IMR-90 (cell line): ENCODE measurements at regions not wholly inside any gene's neighbourhood (a gene's known extent, or its start where the extent isn't known, plus 50 kb on each side); places are given as distances from the start of the nearest gene placed in this dataset.

ENCODE experiments used
- ATAC-seq: fragments of 200-7000 bp; cut with Tn5 transposase; 2 replicates; pipeline ENCODE4 v1.9.1; 2020; ENCODE audit warnings: low read depth, mild to moderate bottlenecking, moderate library complexity
- BruUV-seq: library from RNA; stranded (reverse); fragments of 400-500 nt; replicated peaks from 2 replicates; lab custom pipeline; 2021; lab: Mats Ljungman, UMichigan
- CTCF ChIA-PET: fragments of 300-600 bp; formaldehyde crosslinking; extraction: SDS; loops from one replicate; lab custom pipeline; 2021; ENCODE audit warnings: antibody characterized with exemption; lab: Yijun Ruan, JAX
- POLR2A ChIA-PET: fragments of 300-600 bp; sonication (Branson Sonifier 250); formaldehyde crosslinking; loops from one replicate; lab custom pipeline; 2022; ENCODE audit warnings: antibody characterized with exemption; ENCODE audit not compliant: unreplicated experiment; lab: Charles Lee
- DNase-seq: peaks from one replicate; pipeline ENCODE4 v3.0.0; 2013
- H2AFZ ChIP-seq: replicated peaks from 2 replicates; pipeline ENCODE3; 2013; ENCODE audit warnings: low read length, mild to moderate bottlenecking; ENCODE audit not compliant: poor library complexity
- H2AK5ac ChIP-seq: 2 replicates; pipeline ENCODE4 v1.6.1; 2013; ENCODE audit warnings: low read depth, low read length, inconsistent platforms
- H2AK9ac ChIP-seq: replicated peaks from 2 replicates; pipeline ENCODE3; 2013; ENCODE audit warnings: mild to moderate bottlenecking, low read depth, low read length, moderate library complexity; ENCODE audit not compliant: poor library complexity
- H2BK120ac ChIP-seq: 2 replicates; pipeline ENCODE4 v1.6.1; 2013; ENCODE audit warnings: low read depth, low read length, inconsistent platforms
- H2BK15ac ChIP-seq: 3 replicates; pipeline ENCODE4 v1.6.1; 2013; ENCODE audit warnings: low read depth, low read length, inconsistent platforms
- H2BK20ac ChIP-seq: 2 replicates; pipeline ENCODE4 v1.6.1; 2013; ENCODE audit warnings: low read depth, mild to moderate bottlenecking, inconsistent platforms, low read length, moderate library complexity
- H2BK5ac ChIP-seq: 2 replicates; pipeline ENCODE4 v1.6.1; 2013; ENCODE audit warnings: mild to moderate bottlenecking, low read depth, low read length, inconsistent platforms; ENCODE audit not compliant: poor library complexity, severe bottlenecking
- H3K14ac ChIP-seq: replicated peaks from 2 replicates; pipeline ENCODE4 v1.6.1; 2013; ENCODE audit warnings: low read depth, low read length, inconsistent platforms
- H3K18ac ChIP-seq: 2 replicates; pipeline ENCODE4 v1.6.1; 2013; ENCODE audit warnings: low read depth, low read length, control low read depth
- H3K23ac ChIP-seq: 2 replicates; pipeline ENCODE4 v1.6.1; 2013; ENCODE audit warnings: low read depth, low read length, inconsistent platforms
- H3K27ac ChIP-seq: 2 replicates; pipeline ENCODE4 v1.5.1; 2013; ENCODE audit warnings: mild to moderate bottlenecking, control low read depth, low read length; ENCODE audit not compliant: insufficient read depth
- H3K27me3 ChIP-seq: 2 replicates; pipeline ENCODE4 v1.6.1; 2013; ENCODE audit warnings: low read length; ENCODE audit not compliant: control insufficient read depth, insufficient read depth
- H3K36me3 ChIP-seq: 2 replicates; pipeline ENCODE4 v1.6.1; 2013; ENCODE audit warnings: low read length, mixed read lengths; ENCODE audit not compliant: control insufficient read depth, insufficient read depth
- H3K4ac ChIP-seq: 2 replicates; pipeline ENCODE4 v1.6.1; 2013; ENCODE audit warnings: low read depth, low read length, inconsistent platforms
- H3K4me1 ChIP-seq: 2 replicates; pipeline ENCODE4 v1.6.1; 2013; ENCODE audit warnings: low read length, mixed read lengths; ENCODE audit not compliant: control insufficient read depth, insufficient read depth
- H3K4me2 ChIP-seq: 2 replicates; pipeline ENCODE4 v1.6.1; 2013; ENCODE audit warnings: low read depth, mild to moderate bottlenecking, control low read depth, low read length, moderate library complexity
- H3K4me3 ChIP-seq: 2 replicates; pipeline ENCODE4 v1.5.1; 2013; ENCODE audit warnings: low read depth, mild to moderate bottlenecking, control low read depth, low read length, moderate library complexity; ENCODE audit not compliant: insufficient read depth
- H3K56ac ChIP-seq: 2 replicates; pipeline ENCODE4 v1.6.1; 2013; ENCODE audit warnings: low read length, inconsistent platforms; ENCODE audit not compliant: insufficient read depth; ENCODE audit errors: extremely low read depth
- H3K79me1 ChIP-seq, 2 experiments: 2 replicates each; pipeline ENCODE4 v1.6.1; 2013; ENCODE audit warnings: low read length in 2 of 2, inconsistent platforms in 1 of 2, low read depth in 1 of 2
- H3K9ac ChIP-seq: 2 replicates; pipeline ENCODE4 v1.6.1; 2013; ENCODE audit warnings: low read depth, low read length, control low read depth
- H3K9me1 ChIP-seq: 2 replicates; pipeline ENCODE4 v1.6.1; 2013; ENCODE audit warnings: low read length, inconsistent platforms; ENCODE audit not compliant: insufficient read depth
- H3K9me3 ChIP-seq: 2 replicates; pipeline ENCODE4 v1.6.1; 2013; ENCODE audit warnings: low read length; ENCODE audit not compliant: control insufficient read depth, insufficient read depth
- H4K20me1 ChIP-seq: 2 replicates; pipeline ENCODE4 v1.6.1; 2013; ENCODE audit warnings: low read length, inconsistent platforms; ENCODE audit not compliant: insufficient read depth
- H4K5ac ChIP-seq: 2 replicates; pipeline ENCODE4 v1.6.1; 2013; ENCODE audit warnings: mild to moderate bottlenecking, low read depth, low read length, control low read depth
- H4K8ac ChIP-seq, 2 experiments: 2 replicates each; pipeline ENCODE4 v1.6.1; 2013; ENCODE audit warnings: low read depth in 2 of 2, low read length in 2 of 2, control low read depth in 1 of 2, inconsistent platforms in 1 of 2
- H4K91ac ChIP-seq: 2 replicates; pipeline ENCODE4 v1.6.1; 2013; ENCODE audit warnings: low read depth, low read length, inconsistent platforms; ENCODE audit not compliant: insufficient read depth
- BHLHE40 ChIP-seq: fragments of 150-350 bp; IDR thresholded peaks from 2 replicates; pipeline ENCODE4 v1.6.1; 2016; ENCODE audit warnings: mild to moderate bottlenecking, low read depth, low read length
- CEBPB ChIP-seq: IDR thresholded peaks from 2 replicates; pipeline ENCODE4 v1.6.1; 2012; ENCODE audit warnings: low read depth, low read length, improper control_type of control experiment
- CHD1 ChIP-seq: IDR thresholded peaks from 2 replicates; pipeline ENCODE4 v1.6.1; 2012; ENCODE audit warnings: low read depth, low read length, improper control_type of control experiment
- FOS ChIP-seq: fragments of 150-350 bp; IDR thresholded peaks from 2 replicates; pipeline ENCODE4 v1.6.1; 2016; ENCODE audit warnings: low read depth, low read length
- MAFK ChIP-seq: IDR thresholded peaks from 2 replicates; pipeline ENCODE4 v1.6.1; 2012; ENCODE audit warnings: low read depth, low read length, improper control_type of control experiment
- MAZ ChIP-seq: IDR thresholded peaks from 2 replicates; pipeline ENCODE4 v1.6.1; 2012; ENCODE audit warnings: low read depth, mild to moderate bottlenecking, low read length, improper control_type of control experiment, moderate library complexity, borderline replicate concordance
- MXI1 ChIP-seq: IDR thresholded peaks from 2 replicates; pipeline ENCODE4 v1.6.1; 2012; ENCODE audit warnings: low read depth, mild to moderate bottlenecking, low read length, moderate library complexity, borderline replicate concordance
- NFE2L2 ChIP-seq: fragments of 150-350 bp; IDR thresholded peaks from 2 replicates; pipeline ENCODE4 v1.6.1; 2016; ENCODE audit warnings: low read depth, mild to moderate bottlenecking, low read length
- POLR2A ChIP-seq: IDR thresholded peaks from 2 replicates; pipeline ENCODE4 v1.6.1; 2012; ENCODE audit warnings: mild to moderate bottlenecking, low read depth, low read length
- RAD21 ChIP-seq: IDR thresholded peaks from 2 replicates; pipeline ENCODE4 v1.6.1; 2012; ENCODE audit warnings: low read length, improper control_type of control experiment
- RCOR1 ChIP-seq: IDR thresholded peaks from 2 replicates; pipeline ENCODE4 v1.6.1; 2012; ENCODE audit warnings: mild to moderate bottlenecking, low read length, improper control_type of control experiment; ENCODE audit not compliant: insufficient replicate concordance
- RFX5 ChIP-seq: IDR thresholded peaks from 2 replicates; pipeline ENCODE4 v1.8.0; 2012; ENCODE audit warnings: low read depth, mild to moderate bottlenecking, low read length, moderate library complexity
- SMC3 ChIP-seq: fragments of 150-350 bp; IDR thresholded peaks from 2 replicates; pipeline ENCODE4 v1.6.1; 2016; ENCODE audit warnings: low read depth, mild to moderate bottlenecking, antibody characterized with exemption, low read length, moderate library complexity
- WGBS, 2 experiments: methylation state at CpG; one replicate each; pipeline versions ENCODE4 v1.1.5 to v1.1.7; 2013; ENCODE audit warnings: missing lambda C conversion rate in 2 of 2; ENCODE audit not compliant: insufficient read length in 1 of 2; ENCODE audit errors: extremely low coverage in 2 of 2; 5-methylcytosine and 5-hydroxymethylcytosine counted together
- dilution Hi-C: fragments of 300-500 bp; cut with HindIII; formaldehyde crosslinking; loops from one replicate; pipeline ENCODE4 v1.14.3; 2018; ENCODE audit warnings: low sequenced_read_pairs; ENCODE audit not compliant: unreplicated experiment
- in situ Hi-C: fragments of 300-500 bp; cut with MboI; formaldehyde crosslinking; loops from 3 replicates; pipeline ENCODE4 v1.14.3; 2019; ENCODE audit warnings: low sequenced_read_pairs, inconsistent platforms, mixed read lengths
- intact Hi-C: fragments of 100-400 bp; cut with micrococcal nuclease; formaldehyde crosslinking; loops from 2 replicates; pipeline ENCODE4 v1.10.0; 2022
- TF ChIP-seq, protein P1 (sequence below): fragments of 150-350 bp; IDR thresholded peaks from 2 replicates; pipeline ENCODE4 v1.6.1; 2016; ENCODE audit warnings: low read depth, mild to moderate bottlenecking, low read length, moderate library complexity, borderline replicate concordance
- TF ChIP-seq, protein P2 (sequence below): fragments of 150-350 bp; IDR thresholded peaks from 2 replicates; pipeline ENCODE4 v1.6.1; 2017; ENCODE audit warnings: mild to moderate bottlenecking, antibody characterized with exemption, low read length, low read depth
- TF ChIP-seq, protein P3 (sequence below): conservative IDR thresholded peaks from 2 replicates; pipeline ENCODE4 v1.5.1; 2012; ENCODE audit warnings: mild to moderate bottlenecking, low read depth, low read length, improper control_type of control experiment

DNA sequence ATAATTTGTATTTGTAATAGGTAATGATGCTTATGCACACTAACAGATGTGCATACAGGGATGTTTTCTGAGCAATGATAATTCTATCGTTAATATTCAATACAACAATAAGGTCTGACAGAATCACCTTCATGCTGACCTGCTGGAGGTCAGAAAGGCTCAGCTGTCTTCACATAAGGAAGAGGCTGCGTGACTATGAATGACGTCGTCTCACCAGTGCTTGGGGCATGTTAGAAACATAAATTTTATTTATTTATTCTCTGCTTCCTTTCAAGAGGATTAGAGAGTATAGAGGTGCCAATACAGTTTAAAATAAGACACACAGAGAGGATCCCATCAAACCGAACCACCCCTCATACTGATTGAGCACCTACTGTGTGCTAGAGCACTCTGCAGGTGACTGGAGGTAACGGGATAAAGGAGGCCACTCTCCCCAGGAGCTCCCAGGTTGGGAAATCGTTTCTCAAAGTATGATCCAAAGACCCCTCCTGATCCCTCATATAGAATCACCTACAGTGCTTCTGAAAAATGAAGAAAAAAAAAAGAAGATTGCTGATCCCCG is 265.6 kb upstream of the NPVF start:
- H2BK20ac ChIP-seq, result no peak overlapping the region
- H3K4ac ChIP-seq, result no peak overlapping the region
- H3K4me2 ChIP-seq, result no peak overlapping the region
- no peak overlapping the region for H2AK9ac ChIP-seq
- BruUV-seq, result no TSS peak
- TF ChIP-seq RCOR1 (no peak), NFE2L2 (no peak), MAFK (no peak), FOS (no peak), RFX5 (no peak), BHLHE40 (no peak), CHD1 (no peak), RAD21 (no peak), SMC3 (no peak), MAZ (no peak), CEBPB (no peak), MXI1 (no peak), POLR2A (no peak)
- TF ChIP-seq, protein P1, sequence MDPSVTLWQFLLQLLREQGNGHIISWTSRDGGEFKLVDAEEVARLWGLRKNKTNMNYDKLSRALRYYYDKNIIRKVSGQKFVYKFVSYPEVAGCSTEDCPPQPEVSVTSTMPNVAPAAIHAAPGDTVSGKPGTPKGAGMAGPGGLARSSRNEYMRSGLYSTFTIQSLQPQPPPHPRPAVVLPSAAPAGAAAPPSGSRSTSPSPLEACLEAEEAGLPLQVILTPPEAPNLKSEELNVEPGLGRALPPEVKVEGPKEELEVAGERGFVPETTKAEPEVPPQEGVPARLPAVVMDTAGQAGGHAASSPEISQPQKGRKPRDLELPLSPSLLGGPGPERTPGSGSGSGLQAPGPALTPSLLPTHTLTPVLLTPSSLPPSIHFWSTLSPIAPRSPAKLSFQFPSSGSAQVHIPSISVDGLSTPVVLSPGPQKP, result no peak
- TF ChIP-seq, protein P2, sequence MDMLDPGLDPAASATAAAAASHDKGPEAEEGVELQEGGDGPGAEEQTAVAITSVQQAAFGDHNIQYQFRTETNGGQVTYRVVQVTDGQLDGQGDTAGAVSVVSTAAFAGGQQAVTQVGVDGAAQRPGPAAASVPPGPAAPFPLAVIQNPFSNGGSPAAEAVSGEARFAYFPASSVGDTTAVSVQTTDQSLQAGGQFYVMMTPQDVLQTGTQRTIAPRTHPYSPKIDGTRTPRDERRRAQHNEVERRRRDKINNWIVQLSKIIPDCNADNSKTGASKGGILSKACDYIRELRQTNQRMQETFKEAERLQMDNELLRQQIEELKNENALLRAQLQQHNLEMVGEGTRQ, result no peak
- TF ChIP-seq, protein P3, sequence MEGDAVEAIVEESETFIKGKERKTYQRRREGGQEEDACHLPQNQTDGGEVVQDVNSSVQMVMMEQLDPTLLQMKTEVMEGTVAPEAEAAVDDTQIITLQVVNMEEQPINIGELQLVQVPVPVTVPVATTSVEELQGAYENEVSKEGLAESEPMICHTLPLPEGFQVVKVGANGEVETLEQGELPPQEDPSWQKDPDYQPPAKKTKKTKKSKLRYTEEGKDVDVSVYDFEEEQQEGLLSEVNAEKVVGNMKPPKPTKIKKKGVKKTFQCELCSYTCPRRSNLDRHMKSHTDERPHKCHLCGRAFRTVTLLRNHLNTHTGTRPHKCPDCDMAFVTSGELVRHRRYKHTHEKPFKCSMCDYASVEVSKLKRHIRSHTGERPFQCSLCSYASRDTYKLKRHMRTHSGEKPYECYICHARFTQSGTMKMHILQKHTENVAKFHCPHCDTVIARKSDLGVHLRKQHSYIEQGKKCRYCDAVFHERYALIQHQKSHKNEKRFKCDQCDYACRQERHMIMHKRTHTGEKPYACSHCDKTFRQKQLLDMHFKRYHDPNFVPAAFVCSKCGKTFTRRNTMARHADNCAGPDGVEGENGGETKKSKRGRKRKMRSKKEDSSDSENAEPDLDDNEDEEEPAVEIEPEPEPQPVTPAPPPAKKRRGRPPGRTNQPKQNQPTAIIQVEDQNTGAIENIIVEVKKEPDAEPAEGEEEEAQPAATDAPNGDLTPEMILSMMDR, result no peak
- H2BK120ac ChIP-seq, result no peak overlapping the region
- H4K91ac ChIP-seq, result no peak overlapping the region
- no peak overlapping the region for H3K18ac ChIP-seq
- DNase-seq, result no peak
- no peaks in the 10 kb centered on the region for H3K79me1 ChIP-seq
- H2BK5ac ChIP-seq, result no peak overlapping the region
- no peak overlapping the region for H4K5ac ChIP-seq
- no peak overlapping the region for H3K27ac ChIP-seq
- ChIA-PET POLR2A (no interaction called here), CTCF (no interaction called here)
- H3K9ac ChIP-seq, result no peak overlapping the region
- no peaks in the 10 kb centered on the region for H3K36me3 ChIP-seq
- H2BK15ac ChIP-seq, result no peak overlapping the region
- dilution Hi-C loops, result no loop called here
- H3K56ac ChIP-seq, result no peak overlapping the region
- no peaks in the 10 kb centered on the region for H3K9me1 ChIP-seq
- WGBS, 2 experiments, result no CpG with 5 or more reads among the region's 8 CpGs
- intact Hi-C loops, result no loop called here
- H3K4me1 ChIP-seq, result no peaks in the 10 kb centered on the region
- ATAC-seq, result no peak
- no peak overlapping the region for H2AFZ ChIP-seq
- no peak overlapping the region for H2AK5ac ChIP-seq
- H3K9me3 ChIP-seq, result no peaks in the 10 kb centered on the region
- no peaks in the 10 kb centered on the region for H3K27me3 ChIP-seq
- no peak overlapping the region for H3K4me3 ChIP-seq
- no peaks in the 10 kb centered on the region for H4K20me1 ChIP-seq
- in situ Hi-C loops, result no loop called here
- H3K14ac ChIP-seq, result no peak overlapping the region
- H3K23ac ChIP-seq, result no peak overlapping the region
- H4K8ac ChIP-seq, result no peak overlapping the region
